Cardiac septum (tissue), 1 donor: ENCODE measurements at regions not wholly inside any gene's neighbourhood (a gene's known extent, or its start where the extent isn't known, plus 50 kb on each side); places are given as distances from the start of the nearest gene placed in this dataset.
"Not testable (repeated sequence)": the region's sequence is repeated elsewhere in the genome, so short reads cannot be mapped to it uniquely, and the experiment has no call there.

Source experiments
- DNase-seq: peaks from one replicate; pipeline ENCODE4 v3.0.0-alpha.2; 2020; ENCODE audit warnings: low spot score
- intact Hi-C: fragments of 100-400 bp; cut with DNase I; formaldehyde crosslinking; loops from one replicate; pipeline ENCODE4 v1.14.0; 2022
- donor health status: DM: no; HTN: no; CAD: no.

- intact Hi-C loops: no loop called here
- DNase-seq: no peak
Observed at GRCh38 chr17:72175787-72176515, 55.1 kb downstream of the SOX9 start.

GRCh38 chr17:72176516-72176851, 55.7 kb downstream of the SOX9 start:
- intact Hi-C loops: no loop called here
- no peak for DNase-seq

- no peak for DNase-seq
- intact Hi-C loops: no loop called here
Observed at GRCh38 chr17:72176951-72177660, 56.3 kb downstream of the SOX9 start.

DNA sequence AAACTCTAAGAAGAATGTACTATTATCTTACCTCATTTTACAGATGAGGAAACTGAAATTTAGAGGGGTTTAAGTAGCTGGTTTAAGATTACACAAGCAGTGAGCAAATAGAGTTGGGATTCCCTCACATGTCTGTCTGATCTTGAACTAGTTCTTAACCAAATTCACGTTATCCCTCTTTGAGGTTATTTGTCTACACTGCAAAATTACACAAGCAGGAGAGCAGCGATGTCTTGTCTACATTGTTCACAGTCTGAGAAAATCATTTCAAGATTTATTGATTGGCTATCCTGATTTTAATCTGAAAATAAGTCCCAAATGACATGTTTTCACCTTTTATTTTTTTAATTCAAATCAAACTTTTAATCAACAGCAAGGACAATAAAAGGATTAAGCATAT, 56.9 kb downstream of the SOX9 start:
- DNase-seq: no peak
- intact Hi-C loops: no loop called here

DNA sequence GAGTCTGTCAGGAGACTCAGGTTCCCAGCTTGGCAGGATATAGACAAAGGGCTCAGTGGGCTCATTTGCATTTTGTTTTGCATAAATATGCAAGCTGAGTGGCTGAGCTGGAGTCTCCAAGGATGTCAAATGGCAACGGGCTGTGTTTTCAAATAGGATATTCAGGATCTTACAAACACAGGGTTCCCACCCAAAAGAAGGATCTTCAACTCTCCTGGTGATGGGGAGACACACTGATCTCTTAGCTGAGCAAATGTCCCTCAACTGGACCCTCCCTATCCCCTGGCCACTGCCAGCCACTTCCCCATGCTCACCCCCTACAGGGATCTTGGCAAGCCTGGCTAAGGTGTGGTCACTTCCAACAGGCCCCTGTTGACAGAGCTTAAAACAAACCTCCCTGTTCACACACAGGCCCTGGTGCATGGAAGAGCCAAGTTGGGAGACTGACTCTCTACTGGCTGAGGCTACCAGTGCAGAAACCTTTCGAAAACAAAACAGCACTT, 61.6 kb downstream of the SOX9 start:
- intact Hi-C loops: no loop called here
- DNase-seq: no peak

- DNase-seq: no peak
- intact Hi-C loops: no loop called here
Observed at GRCh38 chr17:72183194-72183685, 62.4 kb downstream of the SOX9 start.

GRCh38 chr17:72184805-72185204, 64.0 kb downstream of the SOX9 start:
- DNase-seq: no peak
- intact Hi-C loops: loop anchor here (5.0 kb wide), 1 partner anchor 63 kb away; the partner anchor contains the start of gene SOX9

DNA sequence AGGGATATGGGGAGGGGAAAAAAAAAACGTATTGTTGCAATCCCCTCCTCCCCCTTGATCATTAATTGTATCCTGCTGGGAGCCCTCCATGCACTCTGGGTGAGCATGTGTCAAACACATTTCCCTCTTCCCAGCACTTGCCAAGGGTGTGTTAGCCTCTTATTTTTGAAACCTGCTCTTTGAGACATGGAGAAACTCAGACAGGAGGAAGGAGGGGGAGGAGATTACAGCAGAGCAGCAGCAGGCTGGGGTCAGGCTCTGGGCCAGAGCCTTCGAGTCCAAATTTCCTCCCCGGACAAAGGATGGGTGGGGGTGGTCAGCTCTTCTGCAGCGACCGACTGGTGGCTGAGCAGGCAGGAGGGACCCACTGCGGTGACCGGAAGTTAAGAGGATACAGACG, 64.7 kb downstream of the SOX9 start:
- intact Hi-C loops: loop anchor here (5.0 kb wide), 1 partner anchor 63 kb away; the partner anchor contains the start of gene SOX9
- no peak for DNase-seq

- intact Hi-C loops: loop anchor here (5.0 kb wide), 1 partner anchor 65 kb away; the partner anchor contains the start of gene SOX9
- DNase-seq: no peak
Observed at GRCh38 chr17:72187556-72187955, 66.7 kb downstream of the SOX9 start.

GRCh38 chr17:72188801-72189200, 68.0 kb downstream of the SOX9 start:
- intact Hi-C loops: loop anchor here (5.0 kb wide), 1 partner anchor 66 kb away; the partner anchor contains the start of gene SOX9
- DNase-seq: no peak

DNA sequence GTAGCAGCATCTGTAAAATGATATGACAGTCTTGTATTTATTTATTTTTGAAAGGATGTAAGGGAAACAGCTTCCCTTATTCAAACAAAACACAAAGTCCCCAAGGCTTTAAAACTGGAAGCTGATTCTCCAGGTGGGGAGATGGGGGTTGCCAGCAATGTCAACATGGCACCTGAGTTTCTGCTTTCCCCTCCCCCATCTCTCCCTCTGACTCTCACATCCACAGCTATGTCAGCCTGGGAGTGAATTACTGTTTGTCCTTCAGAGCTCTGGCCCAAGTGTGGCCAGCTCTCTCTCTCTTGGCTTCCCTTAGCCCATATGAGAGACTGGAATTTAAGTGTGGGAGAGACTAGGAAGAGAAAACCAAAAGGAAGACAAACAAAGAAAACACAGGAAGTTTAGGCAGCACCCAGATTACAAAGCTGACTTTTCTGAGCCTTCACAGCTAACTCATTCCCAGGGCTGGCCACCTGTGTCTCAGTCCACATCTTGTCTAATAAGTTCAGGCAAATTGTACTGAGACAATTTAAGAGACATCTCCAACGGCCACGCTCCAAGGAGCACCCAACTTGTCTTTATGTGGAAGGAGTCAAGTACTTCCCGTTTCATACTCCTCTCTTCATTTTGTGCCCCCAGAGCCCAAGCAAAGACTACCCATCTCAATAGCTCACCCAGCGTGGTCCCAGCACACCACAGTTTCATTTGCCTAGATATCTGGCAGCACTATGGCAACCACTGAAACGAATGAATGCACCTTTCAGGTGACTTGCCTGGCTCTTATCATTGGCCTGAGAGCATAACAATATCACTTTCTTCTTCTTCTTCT, 69.2 kb downstream of the SOX9 start:
- no peak for DNase-seq
- intact Hi-C loops: loop anchor here (5.0 kb wide), 1 partner anchor 68 kb away; the partner anchor contains the start of gene SOX9

GRCh38 chr17:72191356-72191755, 70.5 kb downstream of the SOX9 start:
- intact Hi-C loops: no loop called here
- DNase-seq: no peak

GRCh38 chr17:72191921-72192799, 71.3 kb downstream of the SOX9 start:
- intact Hi-C loops: loop anchor here (2.0 kb wide), 1 partner anchor 151 kb away; no protein-coding TSS in a partner anchor
- no peak for DNase-seq

DNA sequence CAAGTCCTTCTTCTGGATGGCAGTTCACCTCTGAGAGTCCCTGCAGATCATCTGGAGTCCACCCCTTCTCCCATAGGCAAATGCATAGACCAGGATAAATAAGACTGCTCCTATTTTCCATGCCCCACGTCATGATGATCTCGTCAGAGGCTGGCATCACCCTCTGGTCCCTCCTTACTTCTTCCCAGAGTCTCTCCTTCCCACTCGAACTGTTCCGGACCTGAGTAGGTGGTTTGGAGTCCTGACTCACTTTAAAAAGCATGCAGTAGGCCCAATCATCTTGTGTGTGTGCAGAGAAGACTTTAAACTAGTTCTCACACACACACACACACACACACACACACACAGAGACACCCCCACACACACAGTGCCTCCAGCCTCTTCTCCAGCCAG, 72.0 kb downstream of the SOX9 start:
- DNase-seq: no peak
- intact Hi-C loops: loop anchor here (2.0 kb wide), 1 partner anchor 150 kb away; no protein-coding TSS in a partner anchor

- DNase-seq: no peak
- intact Hi-C loops: loop anchor here (2.0 kb wide), 1 partner anchor 149 kb away; no protein-coding TSS in a partner anchor
Observed at GRCh38 chr17:72193391-72194106, 72.7 kb downstream of the SOX9 start.

DNA sequence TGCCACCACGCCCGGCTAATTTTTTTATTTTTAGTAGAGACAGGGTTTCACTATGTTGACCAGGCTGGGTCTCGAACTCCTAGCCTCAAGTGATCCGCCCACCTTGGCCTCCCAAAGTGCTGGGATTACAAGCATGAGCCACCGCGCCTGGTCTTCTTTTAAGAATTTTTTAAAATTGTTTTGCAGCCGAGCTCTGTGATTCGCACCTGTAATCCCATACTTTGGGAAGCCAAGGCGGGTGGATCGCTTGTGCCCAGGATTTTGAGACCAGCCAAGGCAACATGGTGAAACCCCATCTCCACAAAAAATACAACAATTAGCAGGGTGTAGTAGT, 73.3 kb downstream of the SOX9 start:
- DNase-seq, intact Hi-C loops: not testable (repeated sequence)

DNA sequence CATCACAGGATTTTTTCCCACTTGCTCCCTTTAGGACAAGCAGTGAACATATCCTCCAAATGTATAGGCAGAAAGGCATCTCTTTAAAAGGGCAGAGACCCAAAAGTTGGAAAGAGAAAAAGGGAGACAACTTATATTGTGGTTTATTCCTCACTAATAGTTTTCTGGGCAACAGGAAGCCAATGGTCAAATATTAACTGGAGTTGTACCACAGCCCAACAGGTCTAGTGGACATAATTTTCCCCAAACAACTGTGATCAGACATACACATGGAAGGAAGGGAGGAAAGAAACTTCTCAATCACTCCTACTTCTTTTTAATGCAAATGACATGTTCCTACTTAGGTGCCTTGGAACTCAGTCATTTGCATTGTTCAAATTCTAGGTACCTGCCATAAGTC, 78.4 kb downstream of the SOX9 start:
- intact Hi-C loops: no loop called here
- DNase-seq: no peak

- DNase-seq: no peak
- intact Hi-C loops: loop anchor here (5.0 kb wide), 1 partner anchor 53 kb away; no protein-coding TSS in a partner anchor
Observed at GRCh38 chr17:72204742-72205141, 83.9 kb downstream of the SOX9 start.
